Muscle of arm (tissue), 1 donor: ENCODE measurements at regions not wholly inside any gene's neighbourhood (a gene's known extent, or its start where the extent isn't known, plus 50 kb on each side); places are given as distances from the start of the nearest gene placed in this dataset.
A peak's percentile ranks its signal among the peaks of the same experiment; 100 is the strongest.

Experiments used
- DNase-seq: peaks from one replicate; pipeline ENCODE4 v3.0.0-alpha.2; 2013

DNA sequence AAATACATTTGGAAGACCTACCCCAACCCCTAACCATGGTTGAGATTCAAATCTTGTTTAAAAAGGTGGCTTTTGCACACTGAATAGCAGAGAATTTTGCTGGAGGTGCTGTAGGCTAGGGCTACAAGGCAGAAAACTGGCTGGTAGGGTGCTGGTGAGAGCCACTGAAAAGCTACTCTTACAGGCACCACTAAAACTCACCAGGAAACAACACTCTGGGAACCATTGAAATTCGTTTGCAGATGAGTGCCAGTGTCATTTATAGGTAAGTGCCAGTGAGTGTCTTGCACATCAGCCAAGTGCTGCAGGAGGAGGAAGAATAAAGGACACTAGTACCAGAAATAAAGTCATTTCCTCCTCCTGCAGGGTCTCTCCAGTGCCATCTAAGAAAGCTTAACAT, 610.2 kb downstream of the ZNF385D start:
- DNase-seq = no peak

DNA sequence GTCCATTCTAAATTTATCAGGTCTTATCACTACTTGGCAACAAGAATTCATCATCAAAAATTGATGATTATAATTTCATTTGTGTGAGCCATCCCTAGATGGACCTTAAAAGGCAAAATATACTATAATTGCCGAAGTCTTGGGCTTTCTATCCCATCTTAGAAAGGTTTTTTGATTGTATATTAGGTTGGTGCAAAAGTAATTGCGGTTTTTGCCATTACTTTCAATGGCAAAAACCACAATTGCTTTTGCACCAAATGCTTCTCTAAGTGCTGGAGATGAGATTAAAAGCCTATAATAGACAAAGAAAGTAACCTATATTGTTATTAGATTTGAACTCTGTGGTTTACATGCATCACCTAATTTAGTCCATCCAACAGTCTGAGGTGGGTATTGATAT, 612.9 kb downstream of the ZNF385D start:
- no peak for DNase-seq

DNA sequence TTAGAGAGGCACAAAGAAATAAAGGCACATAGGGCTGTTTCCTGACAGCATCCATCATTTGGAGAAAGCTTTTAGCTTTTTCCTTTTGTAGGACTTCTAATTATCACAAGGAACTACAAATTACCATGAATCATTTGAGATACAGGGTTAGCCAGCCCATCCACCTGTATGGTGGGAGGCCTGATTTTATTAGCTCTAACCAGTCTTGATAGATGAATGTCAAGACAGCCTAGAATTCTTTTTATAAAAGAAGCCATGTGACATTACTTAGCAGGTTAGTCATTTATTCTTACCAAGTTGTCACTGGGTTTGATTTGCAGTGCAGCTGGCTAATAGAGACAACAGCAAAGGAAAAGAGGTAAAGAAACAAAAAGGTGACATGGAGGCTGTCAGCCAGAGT, 618.1 kb downstream of the ZNF385D start:
- DNase-seq = no peak

DNA sequence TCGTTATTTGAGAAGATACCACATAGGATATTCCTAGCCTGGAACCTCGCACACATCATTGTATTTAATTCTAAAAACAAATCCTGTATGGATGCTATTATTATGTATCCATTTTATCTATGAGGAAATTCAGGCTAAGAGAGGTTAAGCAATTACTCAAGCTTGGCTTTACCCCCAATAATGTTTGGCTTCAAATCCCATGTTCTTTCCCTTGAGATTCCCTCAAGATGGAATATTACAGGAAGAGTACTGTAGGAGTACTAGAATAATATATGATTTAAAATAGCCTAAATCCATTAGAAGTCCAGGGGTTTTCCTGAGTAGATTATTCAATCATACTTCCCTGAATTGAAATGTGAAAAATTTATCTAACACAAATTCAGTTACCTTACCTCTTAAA, 630.2 kb downstream of the ZNF385D start:
- peak; percentile 25 for DNase-seq

DNA sequence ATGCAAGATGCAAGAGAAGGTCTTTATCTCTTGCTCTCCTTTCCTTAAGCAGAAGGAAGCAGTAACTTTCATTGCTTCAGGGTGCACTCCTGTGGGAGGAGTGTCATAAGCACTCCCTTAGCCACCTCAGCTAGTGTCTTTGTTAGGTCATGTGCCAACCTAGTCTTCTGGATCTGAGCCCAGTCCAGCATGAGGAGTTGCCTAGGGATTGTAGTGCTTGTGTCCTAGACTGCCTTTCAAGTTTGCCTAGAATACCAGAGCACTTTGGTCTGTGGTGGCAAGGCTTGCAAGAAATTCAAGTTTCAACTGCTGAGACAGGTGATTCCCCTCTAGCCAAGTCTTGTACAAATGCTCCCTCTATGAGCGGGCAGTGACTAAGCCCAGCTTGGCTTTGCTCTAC, 633.6 kb downstream of the ZNF385D start:
- DNase-seq = no peak

DNA sequence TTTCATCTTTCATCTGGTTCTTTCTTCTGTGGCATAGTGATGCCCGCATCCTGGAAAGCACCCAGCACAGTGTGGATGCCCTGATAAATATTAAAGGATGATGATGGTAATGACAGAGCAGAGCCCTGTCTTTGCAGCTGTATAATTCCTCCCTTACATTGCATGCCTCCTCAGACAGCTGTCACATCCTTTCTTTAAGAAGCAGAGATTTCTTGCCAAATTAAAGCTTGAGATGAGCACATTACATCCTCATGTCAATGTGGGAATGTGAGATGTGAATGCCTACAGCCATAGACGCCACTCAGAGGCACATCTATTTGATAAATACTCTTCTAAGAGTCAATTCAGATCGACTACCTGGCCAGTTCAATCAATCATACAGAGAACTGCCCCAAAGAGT, 642.0 kb downstream of the ZNF385D start:
- no peak for DNase-seq

DNA sequence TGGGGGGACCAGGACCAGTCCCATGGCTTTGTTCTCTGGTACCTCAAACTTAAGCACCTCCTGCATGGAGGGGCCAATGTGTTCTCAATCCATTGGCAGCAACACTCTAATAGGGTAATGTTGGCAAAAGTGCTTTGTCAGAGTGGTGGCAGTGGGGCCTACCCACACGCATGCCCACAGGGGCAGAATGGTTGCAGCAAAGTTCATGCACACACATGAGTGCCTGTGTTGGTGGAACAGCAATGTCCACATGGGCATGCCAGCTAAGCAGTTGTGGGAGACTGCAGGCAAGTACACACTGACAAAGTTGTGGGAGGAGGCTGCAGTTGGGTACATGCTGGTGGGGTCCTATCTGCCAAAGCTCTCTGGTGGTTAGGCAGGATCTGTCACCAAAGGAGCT, 645.2 kb downstream of the ZNF385D start:
- no peak for DNase-seq

DNA sequence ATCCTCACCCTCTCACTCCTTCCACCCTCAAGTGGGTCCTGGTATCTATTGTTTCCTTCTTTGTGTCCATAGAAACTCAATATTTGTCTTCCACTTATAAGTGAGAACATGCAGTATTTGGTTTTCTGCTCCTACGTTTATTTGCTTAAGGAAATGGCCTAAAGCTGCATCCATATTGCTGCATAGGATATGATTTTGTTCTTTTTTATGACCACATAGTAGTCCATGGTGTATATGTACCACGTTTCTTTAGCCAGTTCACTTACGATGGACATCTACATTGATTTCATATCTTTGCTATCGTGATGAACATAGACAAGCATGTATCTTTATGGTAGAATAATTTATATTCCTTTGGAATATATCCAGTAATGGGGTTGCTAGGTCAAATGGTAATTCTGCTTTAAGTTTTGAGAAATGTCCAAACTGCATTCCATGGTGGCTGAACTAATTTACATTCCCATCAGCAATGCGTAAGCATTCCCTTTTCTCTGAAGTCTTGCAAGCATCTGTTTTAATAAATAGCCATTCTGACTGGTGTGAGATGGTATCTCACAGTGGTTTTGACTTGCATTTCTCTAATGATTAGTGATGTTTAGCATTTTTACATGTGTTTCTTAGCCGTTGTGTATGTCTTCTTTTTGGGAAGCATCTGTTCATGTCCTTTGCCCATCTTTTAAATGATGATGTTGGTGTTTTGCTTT, 650.2 kb downstream of the ZNF385D start:
- no peak for DNase-seq

DNA sequence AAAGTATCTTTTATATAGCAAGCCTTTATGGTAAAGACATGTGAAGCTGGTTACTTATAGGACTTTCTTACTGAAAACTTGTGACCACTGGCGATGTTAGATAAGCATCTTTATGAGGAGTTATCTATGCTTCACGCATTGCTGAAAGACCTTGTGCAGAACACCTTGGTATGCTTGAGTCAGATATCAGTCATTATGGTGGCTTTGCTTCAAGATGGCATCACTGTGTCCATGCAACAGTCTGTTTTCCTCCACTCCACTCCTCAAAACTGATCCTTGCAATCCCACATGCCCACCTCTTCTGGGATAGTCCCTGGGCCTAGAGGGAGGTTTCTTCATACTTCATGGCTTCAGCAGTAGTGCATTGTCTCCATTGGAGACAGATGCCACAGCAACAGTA, 656.3 kb downstream of the ZNF385D start:
- no peak for DNase-seq

DNA sequence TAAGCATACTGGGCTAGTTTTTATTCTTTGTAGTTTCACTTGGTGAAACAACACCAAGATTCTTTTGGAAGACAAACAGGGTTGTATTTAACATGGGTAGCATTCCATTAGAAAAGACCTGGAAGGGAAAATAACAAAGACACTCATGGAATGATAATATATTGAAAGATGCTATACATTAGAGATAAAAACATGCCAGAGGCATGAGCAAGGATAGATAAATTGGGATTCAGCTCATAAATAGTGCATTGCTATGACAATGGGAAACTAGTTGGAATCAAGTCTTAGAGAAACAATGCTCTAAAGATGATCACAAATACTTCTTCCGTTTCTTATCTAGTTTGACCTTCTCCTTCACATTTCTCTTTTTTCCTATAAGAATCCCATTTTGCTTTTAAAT, 677.4 kb downstream of the ZNF385D start:
- no peak for DNase-seq

DNA sequence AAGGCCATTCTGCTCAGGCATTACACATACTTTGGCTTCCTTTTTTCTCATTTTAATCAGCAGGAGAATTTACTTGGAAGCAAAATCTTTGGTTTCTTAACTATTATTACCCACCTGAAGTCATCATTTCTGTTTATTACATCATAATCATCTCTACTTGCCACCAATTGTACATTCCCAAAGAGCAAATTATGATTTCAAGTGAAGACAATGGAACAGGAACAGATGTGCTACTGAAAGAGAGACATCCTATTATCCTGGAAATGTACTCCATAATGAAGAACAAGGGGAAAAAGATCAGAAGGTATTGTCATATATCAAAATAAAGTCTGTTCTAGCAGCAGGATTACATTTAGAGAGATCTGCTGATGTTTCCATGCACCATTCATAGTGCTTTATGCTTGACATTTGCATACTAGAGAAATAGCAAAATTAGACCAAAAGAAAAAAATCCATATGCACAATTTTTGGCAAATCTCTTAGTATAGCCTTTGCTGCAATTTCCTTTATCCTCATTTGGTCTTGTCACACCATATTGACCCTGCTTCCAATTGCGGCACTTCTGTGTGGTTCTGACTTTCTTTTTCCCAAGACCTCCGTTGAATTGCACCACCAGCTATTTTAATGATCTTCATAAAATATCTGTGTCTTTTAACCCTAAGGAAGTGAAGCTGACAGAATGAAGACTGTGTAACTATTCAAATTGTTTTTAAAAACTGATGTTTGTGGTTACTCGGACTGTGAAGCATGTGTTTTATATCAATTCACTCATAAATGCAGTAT, 683.8 kb downstream of the ZNF385D start:
- DNase-seq = peak; percentile 49

DNA sequence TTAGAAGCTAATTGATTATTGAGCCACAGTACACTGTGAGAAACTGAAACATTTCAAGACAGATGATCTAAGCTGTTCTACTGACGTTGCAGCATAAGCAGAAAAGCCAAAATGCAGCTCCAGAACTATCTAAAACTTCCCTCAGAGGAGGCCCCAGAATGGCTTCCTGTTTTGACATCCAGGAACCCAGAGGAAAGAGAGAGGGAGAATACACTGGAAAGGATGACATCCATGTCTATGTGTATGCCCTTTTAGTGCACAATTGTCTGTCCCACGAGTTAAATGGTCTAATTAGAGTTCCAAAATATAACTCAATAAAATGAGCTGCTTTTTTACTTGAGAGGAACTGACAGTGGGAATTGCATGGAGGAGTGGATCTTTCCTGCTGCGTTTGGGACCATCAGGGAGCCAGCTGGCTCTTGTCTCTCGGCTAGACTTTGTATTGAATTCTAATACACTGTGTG, 688.1 kb downstream of the ZNF385D start:
- DNase-seq = peak; percentile 81

DNA sequence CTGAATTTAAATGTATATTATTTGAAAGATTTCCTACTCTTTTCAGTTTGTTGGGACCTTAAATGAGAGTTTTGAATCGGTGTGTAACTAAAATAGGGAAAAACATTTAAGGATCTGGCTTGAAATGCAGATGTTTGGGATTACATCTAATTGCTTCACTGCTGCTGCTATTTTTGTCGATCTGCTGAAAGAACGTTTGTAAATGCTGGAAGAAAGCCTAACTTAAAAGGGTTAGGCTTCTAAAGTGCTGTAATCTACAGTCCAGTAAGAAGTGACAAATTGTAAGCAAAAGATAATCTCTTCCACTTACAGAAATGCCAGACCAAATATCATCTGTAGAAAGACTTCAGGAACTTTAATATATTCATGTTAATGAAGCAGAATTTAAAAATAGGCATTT, 691.6 kb downstream of the ZNF385D start:
- peak; percentile 56 for DNase-seq

DNA sequence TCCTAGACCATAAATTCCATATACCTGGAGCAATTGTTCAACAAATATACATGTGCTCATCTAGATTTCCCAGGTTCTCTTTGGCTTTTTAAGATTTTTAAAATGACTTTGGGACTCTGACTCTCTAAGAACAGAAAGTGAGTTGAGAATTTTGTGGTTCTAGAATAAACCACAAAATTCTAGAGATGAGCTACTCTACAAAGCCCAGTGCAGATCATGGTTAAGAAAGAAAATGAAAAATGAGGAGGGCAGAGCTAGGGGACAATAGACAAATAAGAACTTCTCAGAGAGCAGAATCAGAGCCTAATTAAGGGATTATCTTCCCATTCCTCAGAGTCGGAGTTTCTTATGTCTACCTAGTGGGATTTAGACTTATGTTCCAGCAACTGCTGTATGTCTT, 694.7 kb downstream of the ZNF385D start:
- DNase-seq = no peak

DNA sequence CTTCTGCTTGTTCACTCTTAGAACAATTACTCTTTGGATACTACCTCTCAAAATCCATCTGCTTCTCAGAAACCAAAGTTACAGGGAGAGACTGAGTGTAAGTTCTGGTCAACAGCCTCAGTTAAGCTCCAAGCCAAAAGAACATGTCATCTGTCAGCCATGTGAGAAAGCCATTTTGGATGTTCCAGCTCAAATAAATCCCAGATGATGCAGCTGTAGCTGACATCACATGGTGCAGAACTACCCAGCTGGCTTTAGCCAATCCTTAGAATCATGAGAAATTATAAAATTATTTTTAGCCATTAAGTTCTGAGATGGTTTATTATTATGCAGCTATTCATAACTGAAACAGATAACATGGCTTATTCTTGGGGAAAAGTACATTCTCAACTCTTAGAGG, 696.0 kb downstream of the ZNF385D start:
- DNase-seq = peak; percentile 79

DNA sequence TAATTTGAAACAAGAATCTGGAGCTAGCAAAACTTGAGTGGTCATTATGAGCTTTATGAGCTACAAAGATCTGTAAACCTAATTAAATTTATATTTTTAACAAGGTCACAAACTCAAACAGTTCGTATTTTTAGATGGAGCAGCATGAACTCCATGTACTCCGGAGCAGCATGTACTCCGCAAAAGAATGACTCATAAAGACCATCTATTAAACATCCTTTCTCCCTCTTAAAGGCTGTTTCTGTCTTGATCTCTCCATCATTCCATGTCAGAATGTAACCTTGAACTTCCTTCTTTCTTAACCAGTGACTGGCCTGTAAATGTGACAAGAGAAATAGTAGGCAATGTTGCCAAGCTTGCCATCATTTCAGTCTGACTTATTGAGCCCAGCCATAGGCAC, 696.9 kb downstream of the ZNF385D start:
- no peak for DNase-seq

DNA sequence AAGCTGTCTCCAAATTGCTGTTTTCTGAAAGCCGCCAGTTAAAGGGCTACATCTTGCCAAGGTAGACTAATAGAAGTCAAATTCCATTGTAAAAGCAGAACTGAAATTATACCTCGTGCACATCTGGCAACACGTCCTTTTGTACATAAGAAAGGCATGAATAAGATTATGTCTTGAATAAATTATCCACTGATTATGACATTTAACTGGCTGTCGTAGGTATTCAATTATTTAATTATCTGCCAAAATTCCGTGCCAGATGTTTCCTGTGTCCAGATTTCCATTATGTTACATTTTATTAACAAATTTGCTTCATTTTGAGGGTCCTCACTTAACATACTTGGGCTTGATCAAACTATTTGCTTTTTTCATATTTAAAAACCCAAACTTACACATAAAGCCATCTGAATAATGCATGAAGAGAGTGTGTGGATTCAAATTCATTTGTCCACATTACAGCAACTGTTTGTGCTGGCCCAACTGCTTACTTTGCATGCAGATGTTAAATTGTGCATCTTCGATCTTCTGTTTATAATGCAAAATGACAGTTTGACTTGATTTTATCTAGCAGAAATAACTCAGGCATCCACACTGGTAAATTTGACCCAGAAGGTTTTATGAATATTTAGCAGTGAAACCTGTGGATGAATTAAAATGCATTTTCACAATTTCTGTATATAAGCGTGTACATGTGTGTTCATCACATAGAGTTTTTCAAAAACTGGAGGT, 701.5 kb downstream of the ZNF385D start:
- no peak for DNase-seq

DNA sequence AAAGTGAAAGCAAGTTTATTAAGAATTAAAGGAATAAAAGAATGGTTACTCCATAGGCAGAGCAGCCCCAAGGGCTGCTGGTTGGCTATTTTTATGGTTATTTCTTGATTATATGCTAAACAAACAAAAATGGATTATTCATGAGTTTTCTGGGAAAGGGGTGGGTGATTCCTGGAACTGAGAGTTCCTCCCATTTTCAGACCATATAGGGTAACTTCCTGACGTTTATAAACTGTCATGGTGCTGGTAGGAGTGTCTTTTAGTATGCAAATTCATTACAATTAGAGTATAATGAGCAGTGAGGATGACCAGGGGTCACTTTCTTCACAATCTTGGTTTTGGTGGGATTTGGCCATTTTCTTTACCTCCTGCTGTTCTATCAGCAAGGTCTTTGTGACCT, 707.9 kb downstream of the ZNF385D start:
- DNase-seq = no peak

DNA sequence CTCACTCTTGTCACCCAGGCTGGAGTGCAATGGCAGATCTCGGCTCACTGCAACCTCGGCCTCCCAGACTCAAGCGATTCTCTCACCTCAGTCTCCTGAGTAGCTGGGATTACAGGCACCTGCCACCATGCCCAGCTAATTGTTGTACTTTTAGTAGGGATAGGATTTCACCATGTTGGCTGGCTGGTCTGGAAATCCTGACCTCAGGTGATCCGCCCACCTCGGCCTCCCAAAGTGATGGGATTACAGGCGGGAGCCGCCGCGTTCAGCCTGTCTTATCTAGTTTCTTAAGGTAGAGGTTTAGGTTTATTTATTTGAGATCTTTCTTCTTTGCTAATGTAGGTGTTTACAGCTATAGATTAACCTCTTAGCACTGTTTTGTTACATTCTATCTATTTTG, 708.8 kb downstream of the ZNF385D start:
- DNase-seq = no peak

DNA sequence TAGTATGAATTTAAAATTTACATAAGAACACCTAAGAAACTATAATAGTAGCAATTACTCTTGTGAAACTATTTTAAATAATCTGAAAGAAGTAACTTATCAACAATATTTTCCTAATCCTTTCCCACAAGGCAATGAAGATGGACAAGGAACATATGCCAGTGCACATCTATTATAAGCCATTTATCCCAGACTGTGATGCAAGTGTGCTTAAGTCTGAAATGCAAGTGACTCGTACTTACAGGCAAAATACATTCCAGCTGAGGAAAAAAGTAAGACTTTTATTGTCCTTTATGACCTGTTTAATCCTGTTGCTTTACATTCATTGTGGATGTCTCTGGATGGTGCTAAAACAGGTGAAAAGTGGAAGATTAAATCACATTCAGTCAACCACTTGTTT, 709.4 kb downstream of the ZNF385D start:
- no peak for DNase-seq

DNA sequence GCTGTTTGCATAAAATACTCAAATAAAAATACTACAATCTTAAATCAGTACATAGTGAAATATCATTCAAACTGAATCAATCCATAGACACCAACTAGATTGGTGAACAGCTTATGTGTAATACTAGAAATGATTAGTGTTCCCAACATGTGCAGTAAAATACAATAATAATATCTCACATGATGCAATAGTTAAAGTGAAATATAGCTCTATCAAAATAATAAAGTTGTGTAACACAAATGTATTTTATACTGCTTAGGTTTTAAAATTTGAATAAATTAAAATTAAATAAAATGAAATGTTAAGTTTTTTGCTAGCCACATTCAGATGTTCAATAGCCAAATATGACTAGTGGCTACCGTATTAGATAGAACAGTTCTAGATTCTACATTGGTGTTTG, 714.1 kb downstream of the ZNF385D start:
- DNase-seq = no peak

DNA sequence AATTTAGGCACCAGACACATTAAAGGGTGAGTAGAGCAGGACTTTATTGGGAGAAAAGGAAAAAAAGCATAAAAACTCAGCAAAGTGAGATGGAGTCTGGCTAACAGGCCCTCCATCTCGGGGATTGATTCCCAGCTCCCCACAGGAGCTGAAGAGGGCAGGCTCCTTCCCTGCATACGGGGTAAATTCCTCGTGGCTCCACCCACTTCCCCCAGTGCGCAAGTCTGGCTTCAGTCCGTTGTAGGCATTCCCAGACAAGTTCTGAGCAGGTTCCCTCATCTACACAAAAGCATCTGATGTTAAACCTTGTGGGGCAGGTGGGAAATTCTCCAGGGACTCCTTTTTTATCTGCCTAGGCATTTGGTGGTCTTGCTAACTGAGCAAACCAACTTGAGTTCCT, 722.6 kb downstream of the ZNF385D start:
- no peak for DNase-seq

DNA sequence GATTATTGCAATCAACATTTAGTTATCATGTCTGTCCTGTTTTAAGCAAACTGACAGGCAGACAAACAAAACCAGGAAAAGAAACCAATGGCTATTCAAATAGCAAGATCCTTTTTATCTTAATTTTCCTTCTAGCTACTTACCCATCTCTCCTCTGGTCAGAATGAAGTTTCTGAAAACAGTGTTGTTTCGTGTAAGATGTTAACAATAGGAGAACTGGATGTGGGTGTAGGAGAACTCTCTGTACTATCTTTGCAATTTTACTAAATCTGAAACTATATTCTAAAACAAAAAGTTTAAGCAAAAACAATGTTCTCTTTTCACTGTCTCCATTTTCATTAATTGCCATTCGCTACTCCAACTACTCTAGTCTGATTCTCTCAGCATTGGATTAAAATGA, 726.4 kb downstream of the ZNF385D start:
- DNase-seq = no peak
